Astrocyte (in vitro differentiated cells and primary cell): ENCODE measurements at regions not wholly inside any gene's neighbourhood (a gene's known extent, or its start where the extent isn't known, plus 50 kb on each side); places are given as distances from the start of the nearest gene placed in this dataset.

Source experiments
- EZH2 ChIP-seq: IDR thresholded peaks from 2 replicates; pipeline ENCODE4 v1.6.1; 2012; ENCODE audit warnings: mild to moderate bottlenecking, low read length, inconsistent platforms; ENCODE audit not compliant: insufficient read depth
- TF ChIP-seq, protein P1 (sequence below): IDR thresholded peaks from 2 replicates; pipeline ENCODE4 v1.5.1; 2011; ENCODE audit warnings: low read depth, mild to moderate bottlenecking, inconsistent platforms, low read length, moderate library complexity; ENCODE audit not compliant: insufficient read depth

DNA sequence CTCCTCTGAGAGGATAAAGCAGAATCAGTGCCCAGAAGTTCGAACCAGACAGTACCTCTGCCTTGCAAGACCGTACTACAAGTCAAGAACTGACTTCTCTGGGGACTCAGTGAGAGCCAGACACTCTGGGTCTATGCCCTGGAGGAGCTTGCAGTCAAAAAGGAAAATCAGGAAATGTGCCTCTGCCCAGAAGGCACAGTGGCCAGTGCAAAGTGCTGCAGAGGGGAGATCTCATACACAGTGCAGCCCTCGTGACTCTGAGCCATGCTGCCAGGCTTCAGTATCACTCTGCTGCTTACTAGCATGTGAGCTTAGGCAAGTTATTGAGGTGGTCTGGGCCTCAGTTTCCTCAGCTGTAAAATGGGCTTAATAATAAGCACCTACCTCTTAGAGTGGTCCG, 144.0 kb upstream of the NPY start:
- TF ChIP-seq, protein P1, sequence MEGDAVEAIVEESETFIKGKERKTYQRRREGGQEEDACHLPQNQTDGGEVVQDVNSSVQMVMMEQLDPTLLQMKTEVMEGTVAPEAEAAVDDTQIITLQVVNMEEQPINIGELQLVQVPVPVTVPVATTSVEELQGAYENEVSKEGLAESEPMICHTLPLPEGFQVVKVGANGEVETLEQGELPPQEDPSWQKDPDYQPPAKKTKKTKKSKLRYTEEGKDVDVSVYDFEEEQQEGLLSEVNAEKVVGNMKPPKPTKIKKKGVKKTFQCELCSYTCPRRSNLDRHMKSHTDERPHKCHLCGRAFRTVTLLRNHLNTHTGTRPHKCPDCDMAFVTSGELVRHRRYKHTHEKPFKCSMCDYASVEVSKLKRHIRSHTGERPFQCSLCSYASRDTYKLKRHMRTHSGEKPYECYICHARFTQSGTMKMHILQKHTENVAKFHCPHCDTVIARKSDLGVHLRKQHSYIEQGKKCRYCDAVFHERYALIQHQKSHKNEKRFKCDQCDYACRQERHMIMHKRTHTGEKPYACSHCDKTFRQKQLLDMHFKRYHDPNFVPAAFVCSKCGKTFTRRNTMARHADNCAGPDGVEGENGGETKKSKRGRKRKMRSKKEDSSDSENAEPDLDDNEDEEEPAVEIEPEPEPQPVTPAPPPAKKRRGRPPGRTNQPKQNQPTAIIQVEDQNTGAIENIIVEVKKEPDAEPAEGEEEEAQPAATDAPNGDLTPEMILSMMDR: no peak
- no peak for TF ChIP-seq EZH2
